Activated T-cell treated with anti-CD3 and anti-CD28 coated beads, Interleukin-2, amount 50 U/mL, for 72 hours (primary cell): ENCODE measurements at regions not wholly inside any gene's neighbourhood (a gene's known extent, or its start where the extent isn't known, plus 50 kb on each side); places are given as distances from the start of the nearest gene placed in this dataset.
"Not testable (repeated sequence)": the region's sequence is repeated elsewhere in the genome, so short reads cannot be mapped to it uniquely, and the experiment has no call there.

Experiments used
- ATAC-seq, 2 donors: fragments of 150-1000 bp; cut with Tn5 transposase; replicated peaks in 1 of 2; 2 replicates each; pipeline ENCODE4 v1.10.0; 2021; ENCODE audit warnings: moderate library complexity in 2 of 2, mild to moderate bottlenecking in 1 of 2
- DNase-seq, 2 donors: peaks; one replicate each; pipeline ENCODE4 v3.0.0; 2021 to 2022; ENCODE audit warnings: mixed read lengths in 1 of 2
- H3K27ac Mint-ChIP-seq: one replicate; pipeline ENCODE4 v1.8.0; 2022; ENCODE audit warnings: mild to moderate bottlenecking, moderate library complexity, mixed read lengths
- H3K27me3 Mint-ChIP-seq: one replicate; pipeline ENCODE4 v1.8.0; 2022; ENCODE audit warnings: low read depth, mixed read lengths
- H3K36me3 Mint-ChIP-seq, 2 donors: one replicate each; pipeline ENCODE4 v1.8.0; 2022; ENCODE audit warnings: mixed read lengths in 2 of 2, mild to moderate bottlenecking in 1 of 2; ENCODE audit not compliant: insufficient read depth in 2 of 2
- H3K4me1 Mint-ChIP-seq: one replicate; pipeline ENCODE4 v1.8.0; 2022; ENCODE audit warnings: low read depth, mixed read lengths
- H3K4me3 Mint-ChIP-seq, 2 donors: one replicate each; pipeline ENCODE4 v1.8.0; 2022; ENCODE audit warnings: mild to moderate bottlenecking in 2 of 2, mixed read lengths in 2 of 2, moderate library complexity in 2 of 2
- H3K9me3 Mint-ChIP-seq, 2 donors: one replicate each; pipeline ENCODE4 v1.8.0; 2022; ENCODE audit warnings: mixed read lengths in 2 of 2

DNA sequence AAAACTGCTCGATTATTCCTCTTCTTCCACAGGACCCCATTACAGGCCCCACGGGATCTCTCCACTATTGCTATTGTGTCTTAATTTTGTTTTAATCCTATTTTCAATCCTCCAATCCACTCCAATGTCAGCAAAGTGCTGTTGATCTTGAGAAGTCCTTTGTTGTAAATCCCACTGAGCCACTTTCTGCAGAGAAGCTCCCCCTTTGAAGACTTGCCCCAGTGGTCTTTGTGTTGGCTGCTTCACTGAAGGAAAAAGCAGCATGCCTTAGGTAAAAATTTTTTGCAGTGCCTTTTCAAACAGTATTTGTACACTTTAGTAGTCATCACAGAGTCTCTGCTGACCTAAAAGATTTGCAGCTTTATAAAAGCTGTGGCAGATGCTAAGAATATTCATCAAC is 252.0 kb upstream of the SLC7A11 start:
- Mint-ChIP-seq H3K4me1 (no peaks in the 10 kb centered on the region), H3K36me3 (no peaks in the 10 kb centered on the region), H3K4me3 (no peak overlapping the region), H3K9me3 (peaks cover 0 to 2% of the 10 kb centered on the region in 2 donors), H3K27ac (no peak overlapping the region), H3K27me3 (no peaks in the 10 kb centered on the region)
- DNase-seq = no peak
- no peak for ATAC-seq

DNA sequence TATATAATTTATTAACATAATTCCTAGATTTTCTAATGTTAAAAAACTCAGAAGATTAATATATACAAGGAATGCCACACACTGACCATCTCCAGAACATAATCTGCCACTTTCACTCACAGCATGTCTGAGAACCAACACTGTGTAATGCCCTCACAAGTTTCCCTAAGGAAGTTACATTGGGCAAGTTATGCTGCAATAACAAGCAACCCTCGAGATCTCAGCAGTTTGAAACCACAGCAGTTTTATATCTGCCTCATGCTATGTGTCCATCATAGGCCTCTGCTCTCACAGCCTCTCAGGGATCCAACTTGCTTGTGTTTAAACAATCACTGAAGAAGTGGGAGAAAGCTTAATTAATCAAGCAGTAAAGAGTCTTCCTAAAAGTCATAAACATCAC is 250.0 kb upstream of the SLC7A11 start:
- Mint-ChIP-seq H3K4me1 (no peaks in the 10 kb centered on the region), H3K9me3 (peaks cover 0 to under 1% of the 10 kb centered on the region in 2 donors), H3K27me3 (no peaks in the 10 kb centered on the region), H3K4me3 (no peak overlapping the region), H3K27ac (no peak overlapping the region), H3K36me3 (no peaks in the 10 kb centered on the region)
- DNase-seq (no peak), ATAC-seq (no peak)

DNA sequence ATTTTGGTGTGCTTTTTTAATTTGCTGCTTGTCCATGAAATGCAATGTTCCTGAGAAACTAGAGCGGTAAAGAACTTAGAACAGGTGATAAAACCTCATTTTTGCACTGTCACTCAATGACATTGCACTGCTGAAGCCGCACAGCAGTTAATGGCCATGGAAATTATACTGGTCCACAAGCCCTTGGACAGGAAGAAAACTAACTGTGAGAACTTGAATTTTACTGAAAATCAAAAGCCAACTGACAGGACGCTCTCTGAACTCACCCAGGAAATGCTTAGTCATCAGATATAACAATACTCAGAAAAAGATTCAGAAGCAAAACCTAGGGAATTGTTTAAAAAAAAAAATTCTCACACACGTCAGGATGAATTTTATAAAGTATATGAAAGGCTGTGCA is 246.4 kb upstream of the SLC7A11 start:
- ATAC-seq (no peak), DNase-seq (no peak)
- Mint-ChIP-seq H3K36me3 (no peaks in the 10 kb centered on the region), H3K4me1 (no peaks in the 10 kb centered on the region), H3K4me3 (no peak overlapping the region), H3K9me3 (no peaks in the 10 kb centered on the region), H3K27ac (no peak overlapping the region), H3K27me3 (no peaks in the 10 kb centered on the region)

DNA sequence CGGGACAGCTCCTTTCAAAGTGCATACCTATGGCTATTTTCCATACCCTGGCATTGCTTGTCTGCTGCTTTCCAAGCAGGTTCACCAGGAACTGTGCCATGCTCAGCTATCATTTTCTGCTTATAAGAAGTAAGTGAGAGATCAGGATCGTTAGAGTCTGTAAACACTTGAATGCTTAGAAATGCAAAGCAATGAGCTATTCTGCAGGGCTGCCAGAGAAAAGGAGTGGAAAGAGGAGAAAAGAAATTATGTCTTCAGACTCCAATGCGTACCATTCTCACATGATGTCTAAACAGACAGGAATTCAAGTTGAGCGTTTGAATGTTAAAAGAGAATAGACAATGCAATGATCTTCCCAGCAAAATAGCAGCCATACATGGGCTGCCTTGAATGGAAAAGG is 245.5 kb upstream of the SLC7A11 start:
- Mint-ChIP-seq H3K4me3 (no peak overlapping the region), H3K4me1 (no peaks in the 10 kb centered on the region), H3K27ac (no peak overlapping the region), H3K9me3 (no peaks in the 10 kb centered on the region), H3K36me3 (no peaks in the 10 kb centered on the region), H3K27me3 (no peaks in the 10 kb centered on the region)
- DNase-seq (no peak), ATAC-seq (no peak)

DNA sequence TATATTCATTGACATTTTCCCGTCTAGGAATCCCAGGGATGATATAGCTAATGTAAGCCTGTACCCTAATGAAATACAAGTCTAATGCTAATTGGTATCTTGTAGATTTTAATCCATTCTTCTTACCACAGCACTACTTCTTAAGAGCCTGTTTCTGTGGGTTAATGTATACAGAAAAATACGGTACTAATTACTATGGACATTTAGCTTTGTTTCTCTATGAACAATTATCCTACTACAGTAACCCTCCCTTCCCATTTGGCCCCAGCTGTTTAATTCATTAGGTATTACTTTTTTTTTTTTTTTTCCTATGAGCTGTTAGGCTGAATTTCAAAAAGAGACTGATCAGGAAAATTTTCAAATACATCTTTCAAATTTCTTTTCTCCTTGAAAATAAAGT is 245.1 kb upstream of the SLC7A11 start:
- Mint-ChIP-seq H3K9me3 (no peaks in the 10 kb centered on the region), H3K27ac (no peak overlapping the region), H3K36me3 (no peaks in the 10 kb centered on the region), H3K4me3 (no peak overlapping the region), H3K4me1 (no peaks in the 10 kb centered on the region), H3K27me3 (no peaks in the 10 kb centered on the region)
- DNase-seq = no peak
- no peak for ATAC-seq

DNA sequence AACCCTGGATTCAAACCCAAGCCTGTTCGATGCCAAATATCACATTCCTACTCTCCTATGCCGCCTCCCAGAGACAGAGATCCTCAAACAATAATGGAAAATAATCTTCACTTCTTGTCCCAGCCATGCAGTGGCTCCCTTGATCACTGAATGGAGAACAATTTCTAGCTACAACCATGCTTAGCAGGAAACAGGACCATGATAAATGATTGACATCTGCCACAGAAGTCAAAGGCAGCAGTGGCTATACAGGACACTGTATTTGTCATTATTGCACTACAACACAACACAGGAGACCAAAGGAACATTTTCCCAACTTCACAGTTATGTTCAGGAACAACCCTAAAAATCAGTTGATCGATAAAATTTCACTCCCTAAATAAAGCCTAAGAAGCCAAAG is 243.3 kb upstream of the SLC7A11 start:
- no peak for ATAC-seq
- peaks cover 0 to 2% of the 10 kb centered on the region in 2 donors for H3K9me3 Mint-ChIP-seq
- no peaks in the 10 kb centered on the region for H3K4me1 Mint-ChIP-seq
- H3K27ac Mint-ChIP-seq = no peak overlapping the region
- DNase-seq = no peak
- no peak overlapping the region for H3K4me3 Mint-ChIP-seq
- no peaks in the 10 kb centered on the region for H3K27me3 Mint-ChIP-seq
- H3K36me3 Mint-ChIP-seq = no peaks in the 10 kb centered on the region

DNA sequence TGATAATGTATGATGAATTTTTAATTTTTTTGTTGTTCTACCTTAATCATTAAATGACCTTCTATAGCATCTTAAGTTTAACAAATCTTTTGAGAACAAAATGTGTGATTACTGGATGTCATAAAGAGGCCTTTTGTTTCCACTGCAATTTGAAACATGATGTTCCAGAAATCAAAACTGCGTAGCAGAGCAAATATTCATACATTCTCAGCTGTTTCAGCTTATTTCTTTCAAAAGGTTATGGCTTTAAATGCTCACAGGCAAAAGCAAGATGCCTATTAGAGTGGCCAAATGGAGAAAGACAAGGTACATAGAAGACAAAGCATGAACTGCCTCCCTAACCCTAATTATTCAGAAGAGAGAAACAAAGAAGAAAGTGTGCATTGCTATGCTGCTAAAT is 233.0 kb upstream of the SLC7A11 start:
- Mint-ChIP-seq H3K4me1 (no peaks in the 10 kb centered on the region), H3K27ac (no peak overlapping the region), H3K9me3 (peaks cover 0 to 6% of the 10 kb centered on the region in 2 donors), H3K4me3 (no peak overlapping the region), H3K36me3 (no peaks in the 10 kb centered on the region), H3K27me3 (no peaks in the 10 kb centered on the region)
- ATAC-seq (no peak), DNase-seq (no peak)

DNA sequence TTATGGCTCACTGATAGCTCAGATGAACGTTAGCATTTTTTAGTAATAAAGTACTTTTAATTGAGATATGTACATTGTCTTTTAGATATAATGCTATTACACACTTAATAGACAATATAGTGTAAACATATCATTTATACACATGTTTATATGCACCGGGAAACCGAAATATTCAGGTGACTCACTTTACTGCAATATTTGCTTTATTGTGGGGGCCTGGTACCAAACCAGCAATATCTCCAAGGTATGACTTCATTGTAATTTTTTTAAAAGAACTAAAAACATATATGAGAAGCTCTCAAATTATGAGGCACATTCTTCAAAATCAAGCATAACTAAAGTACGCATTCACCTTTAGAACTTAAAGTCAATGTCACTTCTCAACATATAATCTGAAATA is 231.2 kb upstream of the SLC7A11 start:
- DNase-seq (no peak), ATAC-seq (no peak)
- H3K27ac Mint-ChIP-seq = no peak overlapping the region
- H3K4me1 Mint-ChIP-seq = no peaks in the 10 kb centered on the region
- H3K27me3 Mint-ChIP-seq = no peaks in the 10 kb centered on the region
- no peak overlapping the region for H3K4me3 Mint-ChIP-seq
- H3K36me3 Mint-ChIP-seq = no peaks in the 10 kb centered on the region
- peaks cover 3 to 9% of the 10 kb centered on the region in 2 donors for H3K9me3 Mint-ChIP-seq

DNA sequence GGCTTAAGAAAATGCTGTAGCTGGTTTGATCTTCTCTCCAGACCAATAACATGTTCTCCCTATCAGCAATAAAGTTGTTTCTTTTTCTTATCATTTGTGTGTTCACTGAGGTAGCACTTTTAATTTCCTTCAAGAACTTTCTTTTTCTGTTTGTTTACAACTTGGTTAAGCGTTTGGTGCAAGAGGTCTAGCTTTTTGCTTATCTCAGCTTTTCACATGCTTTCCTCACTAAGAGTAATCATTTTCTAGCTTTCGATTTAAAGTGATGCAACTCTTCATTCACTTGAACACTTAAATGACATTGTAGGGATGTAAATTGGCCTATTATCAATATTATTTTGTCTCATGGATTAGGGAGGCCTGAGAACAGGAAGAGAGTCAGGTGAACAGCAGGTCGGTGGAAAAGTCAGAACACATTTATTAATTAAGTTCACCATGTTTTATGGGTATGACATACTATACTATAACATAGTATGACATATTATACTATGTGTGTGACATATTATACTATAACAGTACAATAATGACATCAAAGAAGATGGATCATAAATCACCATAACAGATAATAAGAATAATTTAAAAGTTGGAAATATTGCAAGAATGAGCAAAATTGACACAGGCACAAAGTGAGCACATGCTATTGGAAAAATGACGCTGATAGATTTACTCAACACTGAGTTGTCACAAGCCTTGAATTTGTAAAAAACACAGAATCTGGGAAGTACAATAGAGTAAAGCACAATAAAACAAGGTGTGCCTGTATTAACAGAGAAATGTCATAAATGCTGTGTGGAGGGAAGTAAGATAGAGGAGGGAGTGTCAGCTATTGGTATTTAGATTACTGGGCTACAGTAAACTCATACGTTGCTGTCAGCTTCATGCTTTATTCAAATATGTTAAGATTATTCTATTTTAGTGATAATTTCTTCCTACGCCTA is 218.6 kb upstream of the SLC7A11 start:
- no peaks in the 10 kb centered on the region for H3K27me3 Mint-ChIP-seq
- ATAC-seq = no peak
- DNase-seq = no peak
- no peak overlapping the region for H3K4me3 Mint-ChIP-seq
- no peak overlapping the region for H3K27ac Mint-ChIP-seq
- peaks cover 0 to 2% of the 10 kb centered on the region in 2 donors for H3K9me3 Mint-ChIP-seq
- no peaks in the 10 kb centered on the region for H3K4me1 Mint-ChIP-seq
- no peaks in the 10 kb centered on the region for H3K36me3 Mint-ChIP-seq

DNA sequence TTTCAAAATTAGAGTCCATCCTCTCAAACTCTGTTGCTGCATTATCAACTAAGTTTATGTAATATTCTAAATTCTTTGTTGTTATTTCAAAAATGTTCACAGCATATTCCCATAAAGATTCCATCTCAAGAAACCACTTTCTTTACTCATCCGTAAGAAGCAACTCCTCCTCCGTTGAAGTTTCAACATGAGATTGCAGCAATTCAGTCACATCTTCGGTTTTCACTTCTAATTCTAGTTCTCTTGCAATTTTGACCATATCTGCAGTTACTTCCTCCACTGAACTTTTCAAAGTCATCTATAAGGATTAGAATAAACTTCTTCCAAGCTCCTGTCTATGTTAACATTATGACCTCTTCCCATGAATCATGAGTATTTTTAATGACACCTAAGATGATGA is 216.6 kb upstream of the SLC7A11 start:
- DNase-seq (no peak), ATAC-seq (no peak)
- no peak overlapping the region for H3K27ac Mint-ChIP-seq
- no peaks in the 10 kb centered on the region for H3K27me3 Mint-ChIP-seq
- no peak overlapping the region for H3K4me3 Mint-ChIP-seq
- no peaks in the 10 kb centered on the region for H3K36me3 Mint-ChIP-seq
- peaks cover 0 to 4% of the 10 kb centered on the region in 2 donors for H3K9me3 Mint-ChIP-seq
- no peaks in the 10 kb centered on the region for H3K4me1 Mint-ChIP-seq

DNA sequence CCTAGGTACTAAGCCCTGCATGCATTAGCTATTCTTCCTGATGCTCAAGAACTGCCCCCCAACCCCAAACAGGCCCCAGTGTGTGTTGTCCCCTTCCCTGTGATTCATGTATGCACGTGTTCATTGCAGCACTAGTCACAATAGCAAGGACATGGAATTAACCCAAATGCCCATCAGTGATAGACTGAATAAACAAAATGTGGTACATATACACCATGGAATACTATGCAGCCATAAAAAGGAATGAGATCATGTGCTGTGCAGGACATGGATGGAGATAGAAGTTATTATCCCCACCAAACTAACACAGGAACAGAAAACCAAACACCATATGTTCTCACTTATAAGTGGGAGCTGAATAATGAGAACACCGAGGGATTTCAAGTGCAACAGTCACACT is 214.2 kb upstream of the SLC7A11 start:
- not testable (repeated sequence) for H3K27ac Mint-ChIP-seq, H3K27me3 Mint-ChIP-seq, DNase-seq, ATAC-seq, H3K4me3 Mint-ChIP-seq, H3K4me1 Mint-ChIP-seq, H3K36me3 Mint-ChIP-seq, H3K9me3 Mint-ChIP-seq

DNA sequence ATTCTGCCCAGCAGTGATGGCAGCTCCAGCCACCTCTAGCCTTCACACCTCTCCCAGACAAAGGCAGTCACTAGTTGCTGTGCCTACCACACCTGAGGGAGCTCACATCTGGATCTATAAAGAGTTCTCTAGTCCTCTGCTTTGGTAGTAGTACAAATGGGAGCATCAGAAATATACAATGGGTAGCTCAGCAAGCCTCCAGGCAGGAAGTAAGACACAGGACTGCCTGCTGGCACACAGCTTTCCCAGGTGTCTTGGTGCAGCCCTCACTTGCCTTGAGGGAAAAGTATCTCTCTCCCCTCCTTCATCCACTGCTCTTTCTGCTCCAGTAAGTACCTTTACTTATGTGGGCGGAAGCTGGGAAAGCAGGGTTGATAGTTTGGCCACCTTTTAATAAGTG is 212.9 kb upstream of the SLC7A11 start:
- Mint-ChIP-seq H3K4me1 (no peaks in the 10 kb centered on the region), H3K27ac (no peak overlapping the region), H3K27me3 (no peaks in the 10 kb centered on the region), H3K4me3 (no peak overlapping the region), H3K9me3 (peaks cover 0 to 4% of the 10 kb centered on the region in 2 donors), H3K36me3 (no peaks in the 10 kb centered on the region)
- no peak for ATAC-seq
- no peak for DNase-seq

DNA sequence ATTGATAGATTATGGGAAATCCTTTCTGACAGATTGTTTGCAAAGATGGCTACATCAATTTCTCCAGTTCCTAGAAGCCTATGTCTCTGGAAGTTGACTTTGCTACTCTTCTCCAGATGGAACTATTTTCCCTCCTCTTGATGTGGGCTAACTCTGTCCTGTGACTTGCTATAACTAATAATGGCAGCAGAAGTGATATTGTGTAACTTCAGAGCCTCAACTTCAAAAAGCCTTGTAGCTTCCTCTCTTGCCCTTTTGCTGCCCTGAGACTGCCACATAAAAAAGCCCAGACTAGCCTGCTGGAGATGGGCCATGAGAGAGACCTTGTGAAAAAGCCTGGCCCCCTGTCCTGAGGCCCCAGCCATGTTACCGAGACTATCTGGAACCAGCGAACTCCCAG is 210.7 kb upstream of the SLC7A11 start:
- Mint-ChIP-seq H3K27ac (no peak overlapping the region), H3K36me3 (no peaks in the 10 kb centered on the region), H3K4me3 (no peak overlapping the region), H3K4me1 (no peaks in the 10 kb centered on the region), H3K9me3 (peaks cover 0 to 4% of the 10 kb centered on the region in 2 donors), H3K27me3 (no peaks in the 10 kb centered on the region)
- ATAC-seq (no peak), DNase-seq (no peak)

DNA sequence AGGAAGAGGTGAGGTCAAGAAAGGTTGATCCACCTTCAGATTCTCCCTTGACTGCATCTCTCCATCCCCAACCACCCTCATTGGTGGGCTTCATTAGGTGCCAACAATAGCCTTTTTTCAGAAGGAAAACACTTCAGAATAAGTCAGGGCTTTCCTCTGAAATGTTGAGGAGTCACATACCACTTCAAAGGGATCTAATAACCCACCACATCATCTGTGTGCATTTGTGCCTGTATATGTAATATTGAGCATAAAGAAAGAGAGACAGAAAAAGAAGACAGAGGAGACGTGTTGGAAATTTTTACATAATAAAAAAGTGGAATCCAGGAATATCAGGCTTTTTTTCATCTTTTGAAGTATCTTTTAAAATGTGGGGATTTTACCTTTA is 209.1 kb upstream of the SLC7A11 start:
- Mint-ChIP-seq H3K36me3 (no peaks in the 10 kb centered on the region), H3K4me1 (no peaks in the 10 kb centered on the region), H3K9me3 (peaks cover 0 to 4% of the 10 kb centered on the region in 2 donors), H3K27ac (no peak overlapping the region), H3K4me3 (no peak overlapping the region), H3K27me3 (no peaks in the 10 kb centered on the region)
- DNase-seq (no peak), ATAC-seq (no peak)
